IPS-NIHi7 (cell line): ENCODE measurements at regions not wholly inside any gene's neighbourhood (a gene's known extent, or its start where the extent isn't known, plus 50 kb on each side); places are given as distances from the start of the nearest gene placed in this dataset.

Experiments used
- DNase-seq: peaks from one replicate; pipeline ENCODE4 v3.0.0; 2012; ENCODE audit warnings: mixed read lengths; ENCODE audit errors: extremely low spot score

DNA sequence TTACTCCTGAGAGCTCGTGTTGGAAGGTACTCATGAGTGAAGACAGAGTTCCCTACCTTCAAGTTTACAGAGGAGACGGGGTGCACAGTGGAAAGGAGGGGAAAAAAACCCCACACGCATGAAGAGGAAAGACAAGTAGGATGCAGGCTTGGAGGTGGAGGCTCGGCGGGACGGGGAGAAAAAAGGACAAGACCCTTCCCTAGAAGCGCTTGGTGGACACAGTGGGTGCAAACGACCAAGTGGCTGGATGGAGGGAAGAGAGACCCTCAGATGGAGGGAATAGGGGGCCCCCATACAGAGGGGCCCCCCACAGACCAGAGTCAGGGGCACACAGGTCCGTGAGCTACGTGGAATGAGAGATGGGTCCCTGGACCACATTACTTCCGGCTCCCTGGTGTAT lies 380.1 kb downstream of the SHANK2 start:
- DNase-seq = no peak

DNA sequence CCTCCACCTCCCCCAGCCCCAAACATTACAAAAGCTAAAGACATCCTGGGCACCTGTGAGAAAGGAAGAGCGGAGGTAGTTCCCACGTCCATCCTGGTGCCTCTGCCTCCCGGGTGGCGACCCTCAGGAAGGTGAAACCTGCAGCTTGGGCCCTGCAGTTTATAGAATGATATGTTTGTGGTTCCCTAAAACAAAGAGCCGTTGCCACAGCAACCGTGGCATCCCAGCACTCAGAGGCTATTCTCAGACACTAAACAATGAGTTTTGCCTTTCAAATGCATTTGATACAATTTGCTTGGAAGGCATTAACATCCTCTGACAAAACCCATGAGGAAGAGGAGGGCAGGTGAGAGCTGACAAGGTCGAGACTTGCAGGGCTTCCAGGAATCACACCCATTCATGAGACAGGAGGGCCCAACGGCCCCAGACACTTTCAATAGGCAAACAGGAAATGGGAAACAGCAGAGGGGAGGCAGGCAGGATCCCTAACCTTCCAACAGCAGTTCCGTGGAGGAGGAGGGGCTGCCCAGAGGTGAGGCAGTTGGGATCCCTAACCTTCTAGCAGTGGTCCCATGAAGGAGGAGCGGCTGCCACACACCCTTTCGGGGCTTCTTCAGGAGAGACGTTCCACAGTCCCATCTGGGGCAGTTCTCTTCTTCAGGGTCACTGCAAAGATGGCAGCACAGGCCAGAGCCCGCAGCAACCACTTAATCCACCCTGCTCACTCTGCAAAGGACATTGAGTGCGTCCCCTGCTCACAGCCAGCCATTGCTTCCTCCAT lies 379.2 kb downstream of the SHANK2 start:
- DNase-seq = peak; percentile 65

DNA sequence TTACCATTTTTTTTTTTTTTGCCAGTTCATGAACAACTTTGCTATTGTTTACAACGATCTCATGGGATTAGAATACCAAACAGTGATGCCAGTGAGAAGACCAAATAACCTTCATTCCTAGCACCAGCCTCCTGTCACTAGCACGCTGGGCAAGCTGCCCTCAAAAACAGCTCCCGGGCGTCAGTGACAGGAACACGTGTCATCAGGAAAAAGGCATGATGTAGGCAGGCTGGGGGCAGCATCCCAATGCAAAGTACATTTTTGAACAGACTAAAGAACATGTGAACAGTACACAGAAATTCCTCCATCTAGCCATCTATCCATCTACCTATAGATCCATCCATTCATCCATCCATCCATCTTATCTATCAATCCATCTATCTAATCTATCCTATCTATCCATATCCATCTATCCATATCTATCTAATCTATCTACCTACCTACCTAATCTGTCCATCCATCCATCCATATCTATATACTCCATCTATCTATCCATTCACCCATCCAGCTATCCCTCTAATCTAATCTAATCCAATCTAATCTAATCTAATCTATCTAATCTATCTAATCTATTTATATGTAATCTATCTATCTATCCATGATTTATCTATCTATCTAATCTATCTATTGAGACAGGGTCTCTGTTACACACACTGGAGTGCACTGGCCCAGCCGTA lies 378.5 kb downstream of the SHANK2 start:
- DNase-seq = no peak

DNA sequence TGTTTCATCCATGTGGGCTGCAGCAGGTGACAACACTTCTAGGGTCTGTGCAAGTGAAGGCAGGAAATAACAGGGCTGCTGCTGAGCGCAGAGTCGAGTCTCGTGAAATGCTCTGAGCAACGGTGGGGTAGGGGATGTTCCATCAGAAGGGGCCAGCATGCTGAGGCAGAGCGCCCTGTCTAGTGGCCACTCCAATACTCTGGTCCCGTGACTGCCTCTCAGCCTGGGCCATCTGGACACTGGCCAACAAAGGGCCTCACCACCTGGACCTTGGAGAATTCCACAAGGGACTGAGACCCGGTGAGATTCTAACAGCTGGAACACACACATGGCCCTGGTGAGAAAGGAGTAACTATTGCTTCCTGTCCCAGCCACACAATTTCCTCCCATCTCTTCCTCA lies 375.7 kb downstream of the SHANK2 start:
- no peak for DNase-seq

DNA sequence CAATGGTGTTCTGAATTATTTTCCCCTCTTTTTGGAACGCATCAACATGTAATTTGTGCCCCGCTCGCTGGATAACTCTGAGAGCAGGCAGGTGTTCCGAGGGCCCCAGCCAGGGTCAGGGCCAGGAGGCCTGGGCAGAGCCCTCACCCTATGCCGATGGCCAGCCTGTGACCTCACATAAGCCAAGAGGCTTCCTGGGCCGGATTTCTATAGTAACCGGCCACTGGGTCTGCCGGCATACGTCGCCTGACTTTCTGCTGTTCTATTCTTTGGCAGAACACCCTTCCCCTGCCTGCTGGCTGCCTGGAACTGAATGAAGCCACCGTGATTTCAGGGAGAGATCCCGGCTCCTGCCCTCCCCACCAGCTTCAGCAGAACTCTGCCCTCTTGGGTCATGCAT lies 375.2 kb downstream of the SHANK2 start:
- no peak for DNase-seq

DNA sequence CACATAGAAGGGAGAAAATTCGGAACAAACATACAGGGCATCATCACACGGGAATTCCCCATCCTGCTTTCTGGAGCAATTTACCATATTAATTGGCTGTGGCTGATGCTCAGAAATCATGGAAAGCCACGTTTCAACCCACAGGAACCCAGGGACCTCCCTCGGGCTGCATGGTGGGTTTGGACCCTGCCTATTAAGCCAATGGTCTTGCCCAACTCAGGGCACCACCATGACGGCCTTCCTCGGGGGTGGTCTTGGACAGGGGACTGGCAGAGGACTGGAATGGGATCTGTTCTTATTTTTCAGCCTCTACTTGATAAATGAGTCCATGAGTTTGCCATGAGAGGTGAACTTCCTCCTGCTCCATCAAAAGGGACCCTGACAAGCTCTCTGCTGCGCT lies 374.0 kb downstream of the SHANK2 start:
- DNase-seq = no peak

DNA sequence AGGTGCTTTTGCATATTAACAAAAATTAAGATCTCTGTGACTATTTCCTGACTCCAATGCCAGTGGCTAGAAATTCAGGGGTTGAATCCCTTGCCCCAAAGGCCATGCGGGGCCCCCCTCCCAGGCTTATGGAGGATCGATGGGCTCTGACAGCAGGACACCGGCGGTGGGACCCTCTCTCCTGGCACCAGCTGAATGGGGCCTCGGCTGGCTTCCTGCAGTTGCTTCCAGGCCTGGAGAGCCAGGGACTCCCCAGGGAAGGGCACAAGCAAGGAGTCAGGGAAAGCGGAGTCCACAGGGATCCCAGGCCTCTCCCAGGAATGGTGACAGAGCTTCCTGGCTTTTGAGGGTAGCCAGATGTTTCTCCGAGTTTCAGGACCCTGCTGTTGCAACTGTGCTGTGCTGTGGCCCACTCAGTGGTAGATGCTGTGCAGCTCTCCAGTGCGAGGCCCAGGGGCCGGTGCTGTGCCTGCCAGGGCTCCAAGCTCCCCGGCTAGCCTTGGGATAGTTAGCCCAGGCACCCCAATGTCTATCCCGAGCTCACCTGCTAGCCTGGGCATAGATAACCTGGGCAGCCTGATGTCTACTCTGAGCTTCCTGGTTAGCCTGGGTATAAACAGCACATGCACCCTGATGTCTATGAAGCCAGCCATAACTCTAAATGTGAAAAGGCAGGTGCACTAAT lies 372.6 kb downstream of the SHANK2 start:
- no peak for DNase-seq

DNA sequence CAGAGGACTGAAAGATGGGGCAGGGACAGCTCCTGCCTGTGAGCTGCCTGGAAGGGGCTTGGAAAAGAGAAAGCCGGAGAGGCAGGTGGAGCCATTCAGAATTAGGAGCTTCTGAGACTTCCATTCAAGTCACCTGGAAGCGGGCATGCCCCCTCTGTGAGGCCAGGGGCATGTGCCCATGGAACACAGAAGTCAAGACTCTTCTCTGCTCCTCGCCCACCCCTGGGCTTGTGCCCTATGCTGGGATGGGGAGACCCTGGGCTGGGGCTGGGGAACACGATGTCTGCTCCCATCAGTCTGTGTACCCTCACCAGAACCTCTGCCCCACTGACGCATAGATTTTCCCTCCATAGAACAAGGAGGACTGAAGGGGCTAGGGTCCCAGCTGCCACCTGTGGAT lies 372.0 kb downstream of the SHANK2 start:
- DNase-seq = no peak

DNA sequence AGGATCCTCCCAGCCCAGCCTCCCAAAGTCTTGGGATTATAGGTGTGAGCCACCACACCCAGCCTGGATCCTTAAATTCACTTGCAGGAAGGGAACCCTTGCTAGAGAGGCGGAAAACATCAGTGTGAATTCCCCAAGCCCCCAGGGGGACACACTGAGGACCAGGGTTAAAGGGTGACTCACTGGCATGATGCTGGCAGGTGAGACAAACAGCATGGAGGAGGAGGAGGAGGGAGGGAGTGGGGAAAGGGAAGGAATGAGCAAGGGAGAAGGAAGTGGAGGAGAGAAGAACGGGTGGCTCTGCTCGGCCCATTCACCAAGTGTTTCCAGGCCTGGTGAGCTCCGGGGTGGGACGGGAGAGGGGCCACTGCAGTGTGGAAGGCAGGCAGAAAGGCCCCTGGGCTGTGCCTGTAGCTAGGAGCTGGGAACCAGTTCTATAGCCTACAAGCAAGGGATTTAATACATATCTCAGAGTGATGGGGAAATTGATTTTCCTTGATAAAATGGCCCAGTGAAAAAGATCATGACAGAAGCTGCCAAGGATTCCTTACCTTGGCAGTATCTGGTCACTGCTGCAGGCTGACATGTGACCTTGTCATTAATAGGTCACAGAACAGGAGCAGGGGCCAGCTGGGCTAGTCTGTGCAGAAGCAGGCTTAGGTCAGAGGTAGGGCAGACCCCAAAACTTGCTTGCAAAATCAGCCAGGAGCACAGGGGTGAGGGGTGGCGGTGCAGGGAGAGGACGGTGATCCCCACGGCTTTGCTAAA lies 370.2 kb downstream of the SHANK2 start:
- DNase-seq = no peak

DNA sequence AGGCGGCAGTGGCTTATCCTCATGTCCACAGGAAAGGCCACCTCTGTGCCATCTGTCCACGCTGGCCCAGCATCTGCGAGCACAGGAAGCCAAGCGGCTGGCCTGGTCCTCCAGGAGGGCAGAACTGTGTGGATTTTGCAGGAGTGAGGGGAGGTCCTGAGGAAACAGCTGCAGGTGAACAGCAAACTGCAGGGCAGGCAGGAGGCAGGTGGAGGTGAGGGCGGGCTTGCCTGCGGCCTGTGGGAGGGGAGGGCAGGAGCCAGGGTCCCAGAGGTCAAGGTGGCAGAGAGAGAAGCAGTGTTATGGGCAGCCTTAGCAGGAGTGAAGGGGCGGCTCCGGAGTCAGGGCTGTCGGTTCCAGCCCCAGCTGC lies 369.7 kb downstream of the SHANK2 start:
- DNase-seq = no peak

DNA sequence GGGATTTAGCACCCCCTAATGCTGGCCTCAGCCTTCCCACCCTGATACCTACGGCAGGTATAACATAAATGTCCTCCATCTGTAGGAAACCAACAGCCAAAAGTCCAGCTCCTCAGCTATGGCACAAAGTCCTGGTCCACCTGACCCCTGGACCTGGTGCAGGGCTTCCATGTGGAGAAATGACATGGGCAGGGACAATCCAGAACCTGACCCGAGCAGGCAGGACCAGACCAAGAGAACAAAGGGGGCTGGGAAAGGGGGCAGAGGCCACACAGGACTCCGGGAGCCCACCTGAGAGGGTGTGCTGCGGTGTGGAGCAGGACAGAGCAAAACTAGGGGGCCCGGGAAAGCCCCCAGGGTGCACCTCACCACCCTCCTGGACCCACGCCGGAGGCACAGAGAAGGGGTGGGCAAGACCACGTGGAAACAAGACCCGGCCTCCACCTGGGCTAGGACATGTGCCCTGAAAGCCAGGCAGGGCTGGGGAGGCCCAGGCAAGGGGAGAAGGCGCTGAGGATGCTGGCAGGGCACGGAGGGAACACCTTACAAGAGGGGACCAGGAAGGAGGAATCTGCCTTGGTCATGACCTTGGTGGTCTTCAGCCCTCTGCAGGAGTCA lies 368.9 kb downstream of the SHANK2 start:
- DNase-seq = no peak

DNA sequence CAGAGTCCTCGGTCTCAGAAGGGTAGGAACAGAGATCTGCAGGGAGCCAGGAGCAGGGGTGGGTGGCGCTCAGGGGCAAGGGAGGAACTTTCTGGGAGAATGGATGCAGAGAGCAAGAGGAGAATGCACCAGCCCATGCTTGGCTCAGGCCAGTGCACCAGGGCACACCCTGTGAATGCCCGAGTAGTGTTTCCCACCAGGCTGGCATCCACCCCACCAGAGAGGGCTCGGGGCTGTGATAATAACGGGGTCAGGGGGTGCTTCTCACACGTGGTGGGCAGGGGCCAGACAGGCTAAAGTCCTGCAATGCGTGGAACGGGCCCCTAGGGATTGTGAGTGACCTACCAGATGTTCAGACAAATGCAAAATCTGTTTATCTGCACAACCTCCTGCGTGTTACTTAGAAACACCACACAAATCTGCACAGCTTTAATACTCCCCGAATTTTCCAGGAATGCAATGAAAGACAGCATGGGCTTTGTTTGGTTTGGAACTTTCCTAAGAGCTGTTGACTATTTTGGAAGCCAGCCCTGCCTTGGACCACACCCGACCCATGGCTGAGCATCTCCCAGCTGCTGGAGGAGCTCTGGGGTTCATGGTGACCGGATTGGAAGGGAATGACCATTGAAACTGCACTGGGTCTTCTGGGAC lies 368.3 kb downstream of the SHANK2 start:
- DNase-seq = no peak

DNA sequence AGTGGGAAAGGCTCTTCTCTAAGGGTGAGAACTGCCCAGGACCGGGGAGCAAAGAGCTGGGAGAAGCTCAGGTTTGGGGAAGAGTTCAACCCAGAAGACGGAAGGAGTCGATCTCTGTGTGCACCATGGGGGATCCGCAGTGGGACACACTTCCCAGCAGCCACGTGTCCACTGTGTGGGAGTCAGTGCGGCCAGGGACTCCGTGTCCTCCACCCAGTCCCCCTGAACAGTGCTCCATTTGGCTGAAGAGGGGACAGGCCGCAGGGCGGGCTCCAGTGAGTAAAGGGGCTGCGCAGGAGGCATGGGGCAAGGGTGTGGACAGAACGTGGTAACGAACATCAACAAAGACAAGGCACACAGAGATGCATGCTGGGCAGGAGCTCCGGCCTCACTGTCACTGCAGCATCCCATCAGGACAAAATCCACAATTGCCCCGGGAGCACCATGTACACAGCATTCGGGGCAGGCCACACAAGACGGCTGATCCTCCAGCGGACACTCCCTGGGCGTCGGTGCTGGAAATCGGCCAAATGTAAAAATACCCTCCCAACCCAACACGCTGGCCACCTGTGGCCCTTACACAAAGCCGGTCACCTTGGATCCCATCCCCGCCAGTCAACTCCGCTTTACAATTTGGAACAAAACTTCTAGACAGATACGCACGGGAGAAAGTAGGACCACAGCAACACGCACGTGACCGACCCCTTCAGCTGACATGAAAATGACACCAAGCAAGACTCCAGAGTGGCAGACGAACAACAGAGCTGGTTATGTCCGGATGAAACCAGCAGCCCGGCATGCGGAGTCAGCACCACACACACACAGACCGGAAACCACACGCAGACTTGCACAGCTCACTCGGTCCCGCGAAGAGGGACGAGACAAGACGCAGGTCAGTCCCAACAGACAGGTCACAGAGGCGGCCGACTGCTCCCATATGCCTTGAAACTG lies 366.8 kb downstream of the SHANK2 start:
- no peak for DNase-seq

DNA sequence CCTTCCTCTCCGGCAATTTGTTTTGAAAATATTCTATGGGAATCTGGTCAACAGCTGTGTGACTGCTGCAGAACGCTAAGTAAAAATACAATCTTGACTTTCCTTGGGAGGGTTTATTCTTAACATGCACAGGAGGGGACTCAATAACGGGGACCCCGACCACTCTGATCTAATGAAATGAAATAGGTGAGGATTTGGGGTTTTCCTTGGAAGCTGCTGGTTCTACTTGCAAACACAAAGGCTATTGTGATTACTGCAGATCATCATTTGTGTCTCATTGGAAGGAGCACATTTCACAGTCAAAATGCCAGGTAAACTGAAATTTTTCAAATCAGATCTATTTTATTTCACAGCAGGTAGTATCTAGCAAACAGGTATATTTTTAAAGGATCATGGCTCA lies 366.1 kb downstream of the SHANK2 start:
- DNase-seq = no peak

DNA sequence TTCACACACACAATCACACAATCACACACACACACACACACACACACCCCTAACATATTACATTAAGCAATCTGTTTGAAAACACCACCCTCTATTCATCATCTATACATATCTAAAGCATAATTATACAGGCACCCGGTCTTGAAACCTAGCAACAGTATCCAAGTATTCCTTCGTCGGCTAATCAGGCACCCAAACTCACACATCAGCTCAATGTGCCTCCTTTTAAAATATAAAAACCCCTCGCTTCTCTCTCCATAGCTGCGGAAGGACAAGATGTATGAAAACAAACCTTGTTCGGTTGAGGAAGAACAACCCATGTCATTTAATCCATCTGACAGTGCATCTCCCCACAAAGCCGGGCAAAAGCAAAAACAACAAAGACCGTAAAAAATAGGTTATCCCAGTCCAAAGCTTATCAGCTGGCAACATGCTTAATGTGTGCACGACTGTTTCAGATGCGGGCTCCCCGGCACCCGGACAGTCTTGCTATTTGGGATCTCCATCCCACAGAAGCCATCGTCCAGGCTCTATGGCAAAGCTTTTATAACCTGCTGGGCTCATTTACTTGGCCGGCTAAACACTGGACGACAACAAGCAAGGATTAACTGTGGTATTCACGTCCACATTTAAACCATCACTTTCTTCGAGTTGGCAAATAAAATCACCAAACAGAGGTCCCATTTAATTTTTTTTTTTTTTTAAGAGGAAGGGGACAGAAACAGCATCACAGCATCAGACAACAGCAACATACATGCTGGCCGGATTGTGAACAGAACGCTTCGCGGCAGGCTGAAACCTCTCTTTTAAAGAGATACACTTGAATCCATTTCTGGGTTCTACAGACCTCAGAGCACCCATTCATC lies 365.5 kb downstream of the SHANK2 start:
- no peak for DNase-seq

DNA sequence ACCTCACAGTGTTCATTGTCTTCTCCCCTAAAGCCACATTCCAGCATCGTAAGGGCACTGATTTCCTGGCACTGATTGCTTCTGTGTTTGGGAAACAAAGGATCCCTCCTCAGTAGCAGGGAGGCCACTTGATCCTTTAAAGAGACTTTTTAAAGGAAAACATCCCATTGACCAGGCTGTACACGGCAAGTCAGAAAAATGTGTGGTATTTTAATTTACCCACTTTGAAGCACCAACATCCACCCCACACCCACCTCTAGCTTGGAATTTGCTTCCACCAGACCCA lies 364.9 kb downstream of the SHANK2 start:
- no peak for DNase-seq

DNA sequence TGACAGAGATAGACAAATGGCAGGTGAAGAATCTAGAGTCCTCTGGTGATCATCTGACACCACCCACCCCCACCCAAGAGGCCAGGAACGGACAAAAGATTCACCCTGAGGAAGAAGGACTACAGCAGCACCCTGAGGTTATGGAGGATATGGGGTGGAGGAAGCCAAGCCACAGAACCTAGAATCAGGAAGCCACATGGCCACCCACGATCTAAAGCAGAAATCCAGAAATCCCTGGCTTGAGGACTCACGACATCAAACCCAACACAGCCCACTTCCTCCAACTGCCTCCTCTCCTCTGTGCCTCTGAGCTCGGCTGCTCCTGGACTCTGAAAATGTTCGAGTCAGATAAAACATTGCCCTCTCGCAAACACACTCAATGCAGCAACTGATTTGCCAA lies 364.3 kb downstream of the SHANK2 start:
- DNase-seq = no peak

DNA sequence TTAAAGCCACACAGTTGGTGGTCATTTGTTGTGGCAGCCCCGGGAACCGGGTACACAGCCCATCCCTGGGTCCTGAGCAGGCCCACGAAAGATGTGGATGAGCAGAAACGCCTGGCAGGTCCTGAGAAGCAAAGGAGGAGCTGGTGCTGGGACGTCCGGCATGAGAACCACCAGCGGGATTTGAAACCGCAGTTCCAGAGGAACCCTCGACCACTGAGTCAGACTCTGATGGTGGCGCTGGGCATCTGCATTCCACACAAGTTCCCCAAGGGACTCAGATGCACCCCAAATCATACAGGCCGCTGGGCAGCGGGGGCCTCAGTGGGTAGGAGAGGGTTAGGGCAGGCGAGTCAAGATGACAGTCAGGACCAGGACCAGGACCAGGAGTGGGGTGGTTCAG lies 363.0 kb downstream of the SHANK2 start:
- DNase-seq = no peak

DNA sequence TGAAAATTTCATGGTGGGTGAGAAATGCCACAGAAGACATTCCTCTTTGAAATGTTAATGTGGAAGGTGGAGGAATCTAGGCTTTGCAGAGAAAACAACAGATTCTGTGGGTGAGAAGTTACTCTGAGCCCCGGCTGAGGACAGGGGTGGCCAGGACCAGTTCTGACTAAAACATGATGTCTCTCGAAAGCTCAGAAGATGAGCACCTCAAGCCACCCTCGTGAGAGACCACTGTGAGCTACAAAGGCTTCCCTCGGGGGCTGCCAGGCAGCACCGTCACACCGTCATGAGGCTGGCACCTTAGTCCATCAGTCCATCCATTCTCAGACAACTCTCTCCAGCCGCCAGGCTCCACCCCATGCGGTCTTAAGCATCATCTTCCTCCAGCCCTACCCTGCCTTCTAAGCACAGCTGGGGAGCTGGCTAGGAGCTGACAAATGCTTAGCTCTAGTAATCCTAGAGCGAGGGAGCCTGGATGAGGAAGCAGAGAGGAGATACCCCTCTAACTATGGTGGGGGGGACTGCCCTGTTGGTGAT lies 360.5 kb downstream of the SHANK2 start:
- no peak for DNase-seq
